CD4-positive, CD25-positive, alpha-beta regulatory T cell (primary cell): ENCODE measurements at regions not wholly inside any gene's neighbourhood (a gene's known extent, or its start where the extent isn't known, plus 50 kb on each side); places are given as distances from the start of the nearest gene placed in this dataset.

ENCODE experiments used
- ATAC-seq, 2 donors: fragments of 150-1000 bp; cut with Tn5 transposase; one replicate each; pipeline ENCODE4 v1.10.0; 2021; ENCODE audit warnings: low read depth in 2 of 2, moderate number of reproducible peaks in 2 of 2, moderate library complexity in 1 of 2
- DNase-seq, 3 donors: peaks; one replicate each; pipeline versions ENCODE4 v3.0.0 to v3.0.0-alpha.2; 2012 to 2022; ENCODE audit warnings: mixed read lengths in 1 of 3
- H3K27ac ChIP-seq: one replicate; pipeline ENCODE4 v1.7.0; 2013; ENCODE audit warnings: mild to moderate bottlenecking, low read length; ENCODE audit not compliant: insufficient read depth, poor library complexity, severe bottlenecking
- H3K27me3 ChIP-seq: one replicate; pipeline ENCODE4 v1.7.0; 2013; ENCODE audit warnings: low read length; ENCODE audit not compliant: control insufficient read depth, insufficient read depth
- H3K36me3 ChIP-seq: one replicate; pipeline ENCODE4 v1.7.0; 2013; ENCODE audit warnings: mild to moderate bottlenecking, low read length, moderate library complexity; ENCODE audit not compliant: control insufficient read depth, insufficient read depth
- H3K4me1 ChIP-seq: 2 replicates; pipeline ENCODE4 v1.7.0; 2013; ENCODE audit warnings: mild to moderate bottlenecking, low read length; ENCODE audit not compliant: insufficient read depth, control insufficient read depth, poor library complexity, severe bottlenecking
- H3K4me3 ChIP-seq: one replicate; pipeline ENCODE4 v1.7.0; 2013; ENCODE audit warnings: low read depth, mild to moderate bottlenecking, low read length, moderate library complexity
- H3K9me3 ChIP-seq, 2 experiments: 1 replicate in 1 of 2; 2 replicates in 1 of 2; pipeline ENCODE4 v1.7.0; 2013; ENCODE audit warnings: low read length in 2 of 2, mild to moderate bottlenecking in 1 of 2, moderate library complexity in 1 of 2; ENCODE audit not compliant: control insufficient read depth in 2 of 2
- H3K27ac Mint-ChIP-seq, 3 donors: one replicate each; pipeline ENCODE4 v1.8.0; 2020 to 2022; ENCODE audit warnings: mild to moderate bottlenecking in 3 of 3, mixed read lengths in 3 of 3, moderate library complexity in 2 of 3
- H3K27me3 Mint-ChIP-seq: one replicate; pipeline ENCODE4 v1.8.0; 2022; ENCODE audit warnings: mild to moderate bottlenecking, mixed read lengths
- H3K36me3 Mint-ChIP-seq: one replicate; pipeline ENCODE4 v1.8.0; 2020; ENCODE audit warnings: mixed read lengths
- H3K4me1 Mint-ChIP-seq, 4 donors: one replicate each; pipeline ENCODE4 v1.8.0; 2020 to 2022; ENCODE audit warnings: mixed read lengths in 4 of 4, mild to moderate bottlenecking in 1 of 4
- H3K4me3 Mint-ChIP-seq, 4 donors: one replicate each; pipeline ENCODE4 v1.8.0; 2020 to 2022; ENCODE audit warnings: mild to moderate bottlenecking in 4 of 4, mixed read lengths in 4 of 4, moderate library complexity in 3 of 4
- H3K9me3 Mint-ChIP-seq, 7 donors: one replicate each; pipeline ENCODE4 v1.8.0; 2020 to 2022; ENCODE audit warnings: mixed read lengths in 7 of 7, mild to moderate bottlenecking in 3 of 7, moderate library complexity in 2 of 7

DNA sequence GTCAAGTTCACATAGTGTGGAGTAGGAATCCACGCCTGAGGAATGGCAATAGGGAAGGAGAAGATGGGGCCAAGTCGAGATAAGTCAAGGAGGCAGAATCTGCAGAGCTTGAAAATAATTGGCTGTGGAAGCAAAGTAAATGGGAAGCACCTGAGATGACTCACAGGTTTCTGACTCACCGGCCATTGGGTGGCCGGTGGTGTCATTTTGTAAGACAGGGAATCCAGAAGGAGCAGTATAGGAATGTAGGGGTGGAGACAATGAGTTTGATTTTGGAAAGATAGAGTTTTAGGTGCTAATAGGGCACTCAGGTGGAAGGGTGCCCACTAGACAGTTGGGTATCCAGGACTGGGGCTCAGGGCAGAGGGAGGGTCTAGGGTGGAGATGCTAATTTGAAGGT is 201.0 kb upstream of the MAMLD1 start:
- no peak overlapping the region for H3K27ac ChIP-seq
- H3K36me3 ChIP-seq = no peaks in the 10 kb centered on the region
- no peaks in the 10 kb centered on the region for H3K9me3 Mint-ChIP-seq
- no peaks in the 10 kb centered on the region for H3K36me3 Mint-ChIP-seq
- no peaks in the 10 kb centered on the region for H3K27me3 ChIP-seq
- H3K27me3 Mint-ChIP-seq = peaks cover 4% of the 10 kb centered on the region
- ATAC-seq (no peak), DNase-seq (no peak)
- H3K27ac Mint-ChIP-seq = no peak overlapping the region
- H3K4me3 Mint-ChIP-seq = no peak overlapping the region
- no peaks in the 10 kb centered on the region for H3K4me1 Mint-ChIP-seq
- no peaks in the 10 kb centered on the region for H3K9me3 ChIP-seq
- no peak overlapping the region for H3K4me3 ChIP-seq
- no peaks in the 10 kb centered on the region for H3K4me1 ChIP-seq

DNA sequence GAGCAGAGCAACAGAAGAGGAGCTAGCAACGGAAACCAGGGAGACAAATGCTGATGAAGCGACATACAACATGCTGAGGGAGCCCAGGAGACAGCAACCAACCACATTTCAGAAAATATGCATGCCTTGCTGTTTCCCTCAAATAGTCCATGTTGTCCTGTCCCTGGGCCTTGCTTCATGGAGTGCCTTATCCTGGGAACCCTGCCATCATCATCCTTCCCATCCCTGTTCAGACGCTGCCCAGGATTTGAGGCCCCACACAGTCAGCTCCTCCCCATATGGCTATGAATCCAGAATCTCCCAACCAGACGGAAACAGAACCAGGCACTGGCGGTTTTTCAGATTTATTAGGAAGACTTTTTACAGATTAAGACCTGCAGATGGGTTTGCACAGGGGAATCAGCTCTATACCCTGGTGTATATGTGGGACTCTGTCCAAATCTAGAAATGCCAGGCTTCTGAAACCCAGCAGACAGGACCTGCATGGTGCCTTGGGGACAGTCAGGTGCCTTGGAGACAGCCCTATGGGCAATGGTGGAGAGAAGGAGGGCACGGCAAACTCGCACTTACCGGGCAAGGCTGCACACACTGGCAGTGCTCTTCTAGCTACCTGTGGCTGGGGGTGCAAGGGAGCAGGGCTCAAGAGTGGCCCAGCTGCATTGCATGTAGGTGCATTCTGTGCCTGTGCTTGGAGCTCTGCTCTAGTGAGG is 199.7 kb upstream of the MAMLD1 start:
- H3K4me1 Mint-ChIP-seq = no peaks in the 10 kb centered on the region
- no peaks in the 10 kb centered on the region for H3K36me3 ChIP-seq
- no peaks in the 10 kb centered on the region for H3K9me3 ChIP-seq
- H3K27me3 ChIP-seq = no peaks in the 10 kb centered on the region
- H3K4me3 ChIP-seq = no peak overlapping the region
- ATAC-seq (no peak), DNase-seq (no peak)
- H3K27me3 Mint-ChIP-seq = peaks cover 4% of the 10 kb centered on the region
- H3K4me3 Mint-ChIP-seq = no peak overlapping the region
- H3K27ac ChIP-seq = no peak overlapping the region
- no peaks in the 10 kb centered on the region for H3K36me3 Mint-ChIP-seq
- no peak overlapping the region for H3K27ac Mint-ChIP-seq
- H3K9me3 Mint-ChIP-seq = peaks cover 0 to under 1% (median 0%) of the 10 kb centered on the region in 7 donors
- no peaks in the 10 kb centered on the region for H3K4me1 ChIP-seq

DNA sequence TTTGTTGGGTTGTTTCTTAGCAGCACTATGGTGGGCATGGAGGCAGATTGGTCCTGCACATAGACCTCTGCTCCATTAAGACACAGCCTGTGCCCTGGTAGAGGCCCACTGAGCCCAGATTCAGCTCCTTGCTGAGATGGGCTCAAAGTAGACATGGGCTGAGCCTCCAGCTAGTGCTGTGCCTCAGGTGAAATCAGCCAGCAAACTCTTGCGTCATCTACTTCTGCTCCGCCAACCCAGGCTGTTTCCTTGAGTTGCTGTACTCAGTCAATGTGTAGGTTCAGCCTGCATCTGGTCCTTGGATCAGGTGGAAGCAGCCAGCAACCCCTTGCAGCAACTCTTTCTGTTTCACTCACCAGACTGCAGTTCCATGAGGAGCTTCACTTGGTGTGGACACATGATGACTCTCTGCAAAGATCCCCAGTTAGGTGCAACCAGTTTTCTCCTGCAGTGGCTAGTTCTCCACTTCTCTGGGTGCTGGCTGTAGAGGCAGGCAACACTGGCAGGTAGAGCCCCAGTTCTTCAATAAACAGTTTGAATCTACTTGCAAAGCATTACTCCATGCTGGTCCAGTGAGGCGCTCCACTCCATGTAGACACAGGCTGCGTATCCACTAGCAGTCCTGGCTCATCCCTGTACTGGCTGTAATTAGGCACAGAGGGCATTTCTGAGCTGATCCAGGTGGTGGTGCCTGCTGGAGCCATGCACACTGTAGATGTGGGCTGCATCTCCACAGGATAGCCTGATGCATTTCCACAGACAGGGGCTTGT is 199.0 kb upstream of the MAMLD1 start:
- H3K27ac Mint-ChIP-seq = no peak overlapping the region

DNA sequence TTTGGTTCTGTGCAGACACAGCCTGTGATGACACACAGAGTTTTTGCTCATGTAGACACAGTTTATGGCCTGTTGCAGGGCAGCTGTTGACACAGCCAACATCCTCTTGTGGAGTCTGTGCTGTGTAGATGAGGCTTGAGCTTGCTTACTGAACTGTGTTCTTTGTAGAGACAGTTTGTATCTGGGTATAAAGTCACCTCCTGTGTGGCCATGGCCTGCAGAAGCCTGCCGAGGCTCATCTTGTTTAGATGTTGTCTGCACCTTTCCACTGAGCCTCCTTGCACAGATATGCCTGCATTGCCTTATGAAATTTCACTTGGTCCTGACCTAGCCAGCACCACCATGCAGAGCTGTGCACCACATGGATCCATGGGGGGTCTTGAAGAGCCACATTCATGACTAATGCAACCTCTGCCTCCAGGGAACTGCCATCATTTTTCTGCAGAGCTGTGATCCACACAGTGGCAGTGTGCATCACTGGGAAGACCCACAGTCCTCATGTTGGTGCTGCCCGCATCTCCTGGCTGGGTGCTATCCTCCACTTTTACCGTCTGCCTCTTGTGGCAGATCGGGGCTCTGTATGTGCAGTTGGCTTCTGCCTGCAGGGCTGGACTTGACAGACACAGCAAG is 198.0 kb upstream of the MAMLD1 start:
- Mint-ChIP-seq H3K4me3 (no peak overlapping the region), H3K36me3 (no peaks in the 10 kb centered on the region), H3K27ac (no peak overlapping the region), H3K27me3 (peaks cover 7% of the 10 kb centered on the region), H3K4me1 (no peaks in the 10 kb centered on the region), H3K9me3 (peaks cover 0 to 1% (median 0%) of the 10 kb centered on the region in 7 donors)
- H3K36me3 ChIP-seq = no peaks in the 10 kb centered on the region
- H3K4me3 ChIP-seq = no peak overlapping the region
- no peak overlapping the region for H3K27ac ChIP-seq
- no peaks in the 10 kb centered on the region for H3K9me3 ChIP-seq
- ATAC-seq = no peak
- H3K27me3 ChIP-seq = no peaks in the 10 kb centered on the region
- H3K4me1 ChIP-seq = no peaks in the 10 kb centered on the region
- no peak for DNase-seq

More for the DNA sequence above, 199.0 kb upstream of the MAMLD1 start:
- Histone ChIP-seq H3K27ac (no peak overlapping the region), H3K27me3 (no peaks in the 10 kb centered on the region), H3K4me3 (no peak overlapping the region), H3K4me1 (no peaks in the 10 kb centered on the region), H3K9me3 (no peaks in the 10 kb centered on the region), H3K36me3 (no peaks in the 10 kb centered on the region)
- Mint-ChIP-seq H3K9me3 (peaks cover 0 to 1% (median 0%) of the 10 kb centered on the region in 7 donors), H3K27me3 (peaks cover 4% of the 10 kb centered on the region), H3K4me1 (no peaks in the 10 kb centered on the region), H3K4me3 (no peak overlapping the region), H3K36me3 (no peaks in the 10 kb centered on the region)
- DNase-seq (no peak), ATAC-seq (no peak)

DNA sequence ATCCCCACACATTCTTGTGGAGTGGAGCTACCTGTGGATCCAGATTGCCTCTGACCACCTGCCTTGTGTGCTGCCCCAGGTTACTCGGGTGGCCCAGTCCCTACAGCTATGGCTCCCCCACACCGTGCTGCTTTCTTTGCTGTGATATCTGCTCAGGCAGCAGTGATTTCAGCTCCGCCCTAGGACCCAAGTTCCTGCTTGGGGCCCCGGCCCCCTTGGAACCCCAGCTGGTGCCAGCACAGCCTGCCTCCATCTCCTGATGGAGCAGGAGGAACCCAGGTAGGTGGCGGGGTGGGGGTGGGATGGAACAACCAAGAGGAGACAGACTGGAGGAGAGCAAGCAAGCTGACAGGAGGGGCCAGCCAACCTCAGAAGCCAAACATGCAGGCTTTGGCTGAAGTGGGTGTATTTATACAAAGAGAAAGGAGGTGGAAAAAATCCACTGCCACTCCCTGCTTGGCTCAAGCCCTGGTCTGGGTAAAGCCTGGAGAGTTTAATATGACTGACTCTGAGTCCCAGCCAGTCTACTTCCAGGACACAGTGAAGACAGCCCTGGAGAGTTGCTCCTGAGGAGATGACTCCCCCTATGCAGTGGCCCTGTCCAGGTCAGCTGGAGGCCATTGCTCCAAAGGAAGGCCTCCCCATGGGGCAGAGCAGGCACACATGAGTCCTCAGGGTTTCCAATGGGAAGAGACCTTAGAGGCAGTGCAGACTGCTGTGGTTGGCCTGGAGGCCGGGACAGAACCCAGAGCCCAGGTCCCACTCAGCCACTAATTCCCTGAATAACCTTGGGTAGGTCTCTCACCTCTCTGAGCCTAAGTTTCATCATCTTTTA is 197.1 kb upstream of the MAMLD1 start:
- DNase-seq (no peak), ATAC-seq (no peak)
- H3K27ac Mint-ChIP-seq = no peak overlapping the region
- Histone ChIP-seq H3K27ac (no peak overlapping the region), H3K4me3 (no peak overlapping the region), H3K36me3 (no peaks in the 10 kb centered on the region), H3K9me3 (no peaks in the 10 kb centered on the region), H3K4me1 (no peaks in the 10 kb centered on the region), H3K27me3 (no peaks in the 10 kb centered on the region)
- H3K27me3 Mint-ChIP-seq = peaks cover 7% of the 10 kb centered on the region
- no peaks in the 10 kb centered on the region for H3K36me3 Mint-ChIP-seq
- H3K4me1 Mint-ChIP-seq = no peaks in the 10 kb centered on the region
- peaks cover 0 to 1% (median 0%) of the 10 kb centered on the region in 7 donors for H3K9me3 Mint-ChIP-seq
- H3K4me3 Mint-ChIP-seq = no peak overlapping the region

DNA sequence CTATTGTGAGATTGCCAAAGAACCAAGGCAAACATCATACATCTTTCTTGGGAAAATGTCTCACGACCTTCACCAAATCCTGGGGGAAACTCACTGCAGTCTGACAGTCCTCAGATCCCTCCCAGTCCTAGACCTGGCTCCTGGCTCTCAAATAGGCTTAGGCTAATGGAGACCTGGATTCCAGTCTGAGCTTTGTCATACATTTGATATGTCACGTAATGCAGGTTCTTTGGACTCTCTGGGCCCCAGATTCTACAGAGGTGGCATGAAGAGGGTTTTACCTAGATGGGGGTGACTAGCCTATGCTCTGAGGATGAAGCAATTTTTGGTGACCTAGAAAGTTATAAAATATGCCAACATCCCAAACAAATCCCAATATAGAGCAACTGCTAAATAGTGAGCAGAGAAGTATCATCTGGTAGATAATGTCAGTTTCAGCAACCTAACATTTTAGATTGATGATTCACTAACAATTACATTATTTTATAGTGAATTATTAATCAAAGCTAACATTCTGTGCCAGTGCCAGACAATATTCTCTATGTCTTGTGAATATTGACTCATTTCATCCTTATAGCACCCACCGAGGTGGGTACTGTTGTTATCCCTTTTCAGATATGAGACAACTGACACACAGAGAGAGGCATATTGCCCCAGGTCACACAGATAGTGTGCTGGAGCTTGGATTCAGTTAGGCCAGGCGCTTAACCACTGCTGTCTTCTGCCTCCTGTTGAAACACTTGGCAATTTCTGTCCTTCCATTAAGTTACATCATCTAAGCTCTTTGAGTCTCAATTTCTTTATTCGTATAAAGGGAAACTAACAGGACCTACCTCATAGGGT is 195.4 kb upstream of the MAMLD1 start:
- H3K27me3 Mint-ChIP-seq = peaks cover 4% of the 10 kb centered on the region
- no peak overlapping the region for H3K4me3 ChIP-seq
- no peaks in the 10 kb centered on the region for H3K9me3 ChIP-seq
- no peak overlapping the region for H3K4me3 Mint-ChIP-seq
- no peak overlapping the region for H3K27ac ChIP-seq
- H3K4me1 ChIP-seq = no peaks in the 10 kb centered on the region
- H3K36me3 Mint-ChIP-seq = no peaks in the 10 kb centered on the region
- no peaks in the 10 kb centered on the region for H3K36me3 ChIP-seq
- no peaks in the 10 kb centered on the region for H3K4me1 Mint-ChIP-seq
- no peaks in the 10 kb centered on the region for H3K27me3 ChIP-seq
- no peak for ATAC-seq
- H3K27ac Mint-ChIP-seq = no peak overlapping the region
- DNase-seq = no peak
- peaks cover 0 to 1% (median 0%) of the 10 kb centered on the region in 7 donors for H3K9me3 Mint-ChIP-seq

DNA sequence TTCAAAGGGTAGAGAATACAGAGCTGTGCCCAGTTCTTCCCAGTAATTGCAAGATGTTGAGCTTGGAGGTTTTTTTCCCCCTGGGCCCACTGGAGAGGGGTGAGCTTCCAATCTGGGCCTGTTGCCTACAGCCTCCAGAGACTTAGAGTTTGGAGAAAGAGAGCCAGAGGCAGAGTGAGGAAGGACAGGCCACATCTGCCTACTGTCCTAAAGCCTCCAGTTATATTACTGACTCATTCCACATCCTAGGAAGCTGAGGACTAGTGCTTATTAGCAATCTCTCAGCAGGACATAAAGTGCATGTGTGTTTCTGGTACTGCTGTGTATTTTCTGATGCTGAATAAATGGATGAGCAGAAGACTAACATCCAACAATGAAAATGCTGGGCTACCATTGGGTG is 181.0 kb upstream of the MAMLD1 start:
- Histone ChIP-seq H3K27ac (no peak overlapping the region), H3K4me3 (no peak overlapping the region), H3K36me3 (no peaks in the 10 kb centered on the region), H3K27me3 (no peaks in the 10 kb centered on the region), H3K4me1 (no peaks in the 10 kb centered on the region), H3K9me3 (peaks cover 0 to 4% of the 10 kb centered on the region in 2 experiments)
- ATAC-seq (no peak), DNase-seq (no peak)
- Mint-ChIP-seq H3K36me3 (no peaks in the 10 kb centered on the region), H3K27ac (no peak overlapping the region), H3K4me1 (peaks cover 0 to 3% (median 0%) of the 10 kb centered on the region in 4 donors), H3K9me3 (peaks cover 0 to 2% (median 1%) of the 10 kb centered on the region in 7 donors), H3K27me3 (peaks cover 14% of the 10 kb centered on the region), H3K4me3 (no peak overlapping the region)
